ENCODE measurements at regions not wholly inside any gene's neighbourhood (a gene's known extent, or its start where the extent isn't known, plus 50 kb on each side); places are given as distances from the start of the nearest gene placed in this dataset.
A peak's percentile ranks its signal among the peaks of the same experiment; 100 is the strongest.

GRCh38 chr2:5359397-5359796, 332.8 kb upstream of the SOX11 start:
- in situ Hi-C loops (cut with MboI; ENCODE audit: low pct_unique_long_range_greater_than_20kb, low sequenced_read_pairs, unreplicated experiment): no loop called here
- TF ChIP-seq CTCF (IDR thresholded peaks at IDR 0.05; ENCODE audit: extremely low read depth, insufficient read depth, missing control alignments): no peak
- DNase-seq (ENCODE audit: low spot score): no peak

GRCh38 chr2:5360081-5360480, 332.1 kb upstream of the SOX11 start:
- in situ Hi-C loops (cut with MboI; ENCODE audit: low pct_unique_long_range_greater_than_20kb, low sequenced_read_pairs, unreplicated experiment): no loop called here
- TF ChIP-seq CTCF (IDR thresholded peaks at IDR 0.05; ENCODE audit: extremely low read depth, insufficient read depth, missing control alignments): no peak
- no peak for DNase-seq (ENCODE audit: low spot score)

GRCh38 chr2:5364361-5364760, 327.8 kb upstream of the SOX11 start:
- no peak for TF ChIP-seq CTCF (IDR thresholded peaks at IDR 0.05; ENCODE audit: extremely low read depth, insufficient read depth, missing control alignments)
- DNase-seq (ENCODE audit: low spot score): no peak
- in situ Hi-C loops (cut with MboI; ENCODE audit: low pct_unique_long_range_greater_than_20kb, low sequenced_read_pairs, unreplicated experiment): no loop called here

- peak; percentile 54 for DNase-seq (ENCODE audit: low spot score)
- in situ Hi-C loops (cut with MboI; ENCODE audit: low pct_unique_long_range_greater_than_20kb, low sequenced_read_pairs, unreplicated experiment): no loop called here
- peak; percentile 65 for TF ChIP-seq CTCF (IDR thresholded peaks at IDR 0.05; ENCODE audit: extremely low read depth, insufficient read depth, missing control alignments)
Measured at GRCh38 chr2:5365871-5366461, 326.2 kb upstream of the SOX11 start.

- TF ChIP-seq CTCF (IDR thresholded peaks at IDR 0.05; ENCODE audit: extremely low read depth, insufficient read depth, missing control alignments): no peak
- no peak for DNase-seq (ENCODE audit: low spot score)
- in situ Hi-C loops (cut with MboI; ENCODE audit: low pct_unique_long_range_greater_than_20kb, low sequenced_read_pairs, unreplicated experiment): no loop called here
Measured at GRCh38 chr2:5367321-5367720, 324.9 kb upstream of the SOX11 start.

DNA sequence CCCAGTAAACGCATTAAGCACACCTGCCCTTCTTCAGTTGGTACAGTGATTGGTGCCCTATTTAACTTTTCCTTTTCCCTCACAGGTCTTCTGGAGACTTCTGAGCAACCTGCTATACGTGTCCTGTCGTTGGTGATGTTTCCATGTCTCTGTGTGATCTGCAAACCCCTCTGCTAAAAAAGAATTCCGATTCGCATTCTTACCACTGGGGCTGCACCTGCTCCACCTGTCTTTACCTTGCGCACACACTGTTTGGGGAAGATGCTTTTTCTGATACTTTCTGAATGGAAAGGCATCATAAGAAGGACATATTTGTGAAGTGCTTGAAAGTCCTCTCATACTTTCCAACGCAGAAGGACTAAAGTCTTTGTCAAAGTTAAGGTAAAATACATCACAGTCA, 323.9 kb upstream of the SOX11 start:
- no peak for DNase-seq (ENCODE audit: low spot score)
- TF ChIP-seq CTCF (IDR thresholded peaks at IDR 0.05; ENCODE audit: extremely low read depth, insufficient read depth, missing control alignments): no peak
- in situ Hi-C loops (cut with MboI; ENCODE audit: low pct_unique_long_range_greater_than_20kb, low sequenced_read_pairs, unreplicated experiment): no loop called here

GRCh38 chr2:5369510-5369909, 322.7 kb upstream of the SOX11 start:
- in situ Hi-C loops (cut with MboI; ENCODE audit: low pct_unique_long_range_greater_than_20kb, low sequenced_read_pairs, unreplicated experiment): no loop called here
- no peak for DNase-seq (ENCODE audit: low spot score)
- TF ChIP-seq CTCF (IDR thresholded peaks at IDR 0.05; ENCODE audit: extremely low read depth, insufficient read depth, missing control alignments): no peak
